Upper lobe of left lung (tissue), 4 donors: ENCODE measurements at regions not wholly inside any gene's neighbourhood (a gene's known extent, or its start where the extent isn't known, plus 50 kb on each side); places are given as distances from the start of the nearest gene placed in this dataset.

ENCODE experiments used
- CTCF ChIP-seq, 6 experiments: fragments of 450-650 bp in 4 of 6; fragments of 200-600 bp in 2 of 6; sonication (generic) in 2 of 6; IDR thresholded peaks; one replicate each; pipeline ENCODE4 v1.5.1; 2016 to 2019; ENCODE audit warnings: antibody characterized with exemption in 6 of 6
- EP300 ChIP-seq, 4 donors: sonication (generic); formaldehyde crosslinking; IDR thresholded peaks; one replicate each; pipeline ENCODE4 v1.5.1; 2017; ENCODE audit warnings: antibody characterized with exemption in 4 of 4, control low read depth in 2 of 4
- POLR2A ChIP-seq, 4 donors: fragments of 450-650 bp; IDR thresholded peaks; one replicate each; pipeline ENCODE4 v1.5.1; 2016 to 2017; ENCODE audit warnings: antibody characterized with exemption in 4 of 4, mild to moderate bottlenecking in 2 of 4
- POLR2AphosphoS5 ChIP-seq, 2 donors: sonication (generic); formaldehyde crosslinking; IDR thresholded peaks; one replicate each; pipeline ENCODE4 v1.5.1; 2017; ENCODE audit warnings: antibody characterized with exemption in 2 of 2

GRCh38 chr10:3439183-3439582 is 266.6 kb upstream of the PITRM1 start:
- no peak for TF ChIP-seq POLR2A (IDR thresholded peaks at IDR 0.05)
- no peak for TF ChIP-seq CTCF (IDR thresholded peaks at IDR 0.05)
- TF ChIP-seq POLR2AphosphoS5 (IDR thresholded peaks at IDR 0.05): no peak
- TF ChIP-seq EP300 (IDR thresholded peaks at IDR 0.05): no peak
